Gastrocnemius medialis (tissue), 4 donors: ENCODE measurements at regions not wholly inside any gene's neighbourhood (a gene's known extent, or its start where the extent isn't known, plus 50 kb on each side); places are given as distances from the start of the nearest gene placed in this dataset.

Source experiments
- CTCF ChIP-seq, 5 experiments: fragments of 450-650 bp in 3 of 5; fragments of 200-600 bp in 2 of 5; sonication (generic) in 2 of 5; IDR thresholded peaks in 4 of 5; conservative IDR thresholded peaks in 1 of 5; 1 replicate in 4 of 5; 2 replicates in 1 of 5; pipeline ENCODE4 v1.5.1; 2016 to 2019; ENCODE audit warnings: antibody characterized with exemption in 5 of 5, mild to moderate bottlenecking in 3 of 5, moderate library complexity in 3 of 5
- POLR2A ChIP-seq, 2 donors: fragments of 450-650 bp; IDR thresholded peaks; one replicate each; pipeline ENCODE4 v1.6.1; 2017; ENCODE audit warnings: antibody characterized with exemption in 2 of 2, mild to moderate bottlenecking in 2 of 2, moderate library complexity in 2 of 2

GRCh38 chr5:72006361-72006760 lies 100.9 kb upstream of the MAP1B start:
- TF ChIP-seq CTCF (IDR thresholded peaks at IDR 0.05 in 4 of 5, conservative IDR thresholded peaks at IDR 0.05 in 1 of 5), result no peak
- no peak for TF ChIP-seq POLR2A (IDR thresholded peaks at IDR 0.05)
